ENCODE measurements at regions not wholly inside any gene's neighbourhood (a gene's known extent, or its start where the extent isn't known, plus 50 kb on each side); places are given as distances from the start of the nearest gene placed in this dataset.

GRCh38 chr18:34299828-34300227 is 75.1 kb upstream of the NOL4 start:
- no peaks in the 10 kb centered on the region for H3K4me1 ChIP-seq (ENCODE audit: control insufficient read depth, insufficient read depth, low read length)
- in situ Hi-C loops (cut with HindIII; ENCODE audit: low pct_unique_long_range_greater_than_20kb, low sequenced_read_pairs): no loop called here
- POLR2A ChIA-PET: no interaction called here
- no peaks in the 10 kb centered on the region for H3K36me3 ChIP-seq (ENCODE audit: control insufficient read depth, insufficient read depth, low read length)
- no peaks in the 10 kb centered on the region for H3K27me3 ChIP-seq (ENCODE audit: control insufficient read depth, insufficient read depth, low read length)
- ATAC-seq (no peak), DNase-seq (ENCODE audit: low read depth, low spot score) (no peak)
- TF ChIP-seq TCF7L2 (IDR thresholded peaks at IDR 0.05; ENCODE audit: low read depth, low read length): no peak
- no peak for TF ChIP-seq SIN3A (IDR thresholded peaks at IDR 0.05; ENCODE audit: borderline replicate concordance, insufficient read depth, low read depth, low read length)
- TF ChIP-seq, protein P1, sequence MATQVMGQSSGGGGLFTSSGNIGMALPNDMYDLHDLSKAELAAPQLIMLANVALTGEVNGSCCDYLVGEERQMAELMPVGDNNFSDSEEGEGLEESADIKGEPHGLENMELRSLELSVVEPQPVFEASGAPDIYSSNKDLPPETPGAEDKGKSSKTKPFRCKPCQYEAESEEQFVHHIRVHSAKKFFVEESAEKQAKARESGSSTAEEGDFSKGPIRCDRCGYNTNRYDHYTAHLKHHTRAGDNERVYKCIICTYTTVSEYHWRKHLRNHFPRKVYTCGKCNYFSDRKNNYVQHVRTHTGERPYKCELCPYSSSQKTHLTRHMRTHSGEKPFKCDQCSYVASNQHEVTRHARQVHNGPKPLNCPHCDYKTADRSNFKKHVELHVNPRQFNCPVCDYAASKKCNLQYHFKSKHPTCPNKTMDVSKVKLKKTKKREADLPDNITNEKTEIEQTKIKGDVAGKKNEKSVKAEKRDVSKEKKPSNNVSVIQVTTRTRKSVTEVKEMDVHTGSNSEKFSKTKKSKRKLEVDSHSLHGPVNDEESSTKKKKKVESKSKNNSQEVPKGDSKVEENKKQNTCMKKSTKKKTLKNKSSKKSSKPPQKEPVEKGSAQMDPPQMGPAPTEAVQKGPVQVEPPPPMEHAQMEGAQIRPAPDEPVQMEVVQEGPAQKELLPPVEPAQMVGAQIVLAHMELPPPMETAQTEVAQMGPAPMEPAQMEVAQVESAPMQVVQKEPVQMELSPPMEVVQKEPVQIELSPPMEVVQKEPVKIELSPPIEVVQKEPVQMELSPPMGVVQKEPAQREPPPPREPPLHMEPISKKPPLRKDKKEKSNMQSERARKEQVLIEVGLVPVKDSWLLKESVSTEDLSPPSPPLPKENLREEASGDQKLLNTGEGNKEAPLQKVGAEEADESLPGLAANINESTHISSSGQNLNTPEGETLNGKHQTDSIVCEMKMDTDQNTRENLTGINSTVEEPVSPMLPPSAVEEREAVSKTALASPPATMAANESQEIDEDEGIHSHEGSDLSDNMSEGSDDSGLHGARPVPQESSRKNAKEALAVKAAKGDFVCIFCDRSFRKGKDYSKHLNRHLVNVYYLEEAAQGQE (IDR thresholded peaks at IDR 0.05; ENCODE audit: insufficient read depth in 1 of 2, low read depth in 2 of 2, low read length in 1 of 2): no peak
- no peak for TF ChIP-seq POLR2AphosphoS5 (IDR thresholded peaks at IDR 0.05; ENCODE audit: low read depth, low read length)
- TF ChIP-seq CTCF (IDR thresholded peaks at IDR 0.05): no peak
- H3K9me3 ChIP-seq (ENCODE audit: control insufficient read depth, insufficient read depth, low read depth, low read length): no peaks in the 10 kb centered on the region; the same call in 1 of the 2 replicates
- intact Hi-C loops (cut with micrococcal nuclease; ENCODE audit: unreplicated experiment): loop anchor here (5.0 kb wide), 1 partner anchor 147 kb away; no protein-coding TSS in a partner anchor
- CTCF ChIA-PET: no interaction called here
- no TSS peak for BruUV-seq (replicated peaks)
- H3K27ac ChIP-seq (ENCODE audit: low read length): no peak overlapping the region
- no peak overlapping the region for H3K4me3 ChIP-seq (ENCODE audit: low read depth in 2 of 2, low read length in 2 of 2)

- in situ Hi-C loops (cut with HindIII; ENCODE audit: low pct_unique_long_range_greater_than_20kb, low sequenced_read_pairs) (no loop called here), intact Hi-C loops (cut with micrococcal nuclease; ENCODE audit: unreplicated experiment) (no loop called here)
- BruUV-seq (replicated peaks): no TSS peak
- no peak for ATAC-seq
- H3K36me3 ChIP-seq (ENCODE audit: control insufficient read depth, insufficient read depth, low read length): no peaks in the 10 kb centered on the region
- H3K4me1 ChIP-seq (ENCODE audit: control insufficient read depth, insufficient read depth, low read length): no peaks in the 10 kb centered on the region
- POLR2A ChIA-PET: no interaction called here
- no peak overlapping the region for H3K27ac ChIP-seq (ENCODE audit: low read length)
- no peak for TF ChIP-seq CTCF (IDR thresholded peaks at IDR 0.05)
- no peak for TF ChIP-seq TCF7L2 (IDR thresholded peaks at IDR 0.05; ENCODE audit: low read depth, low read length)
- TF ChIP-seq POLR2AphosphoS5 (IDR thresholded peaks at IDR 0.05; ENCODE audit: low read depth, low read length): no peak
- TF ChIP-seq SIN3A (IDR thresholded peaks at IDR 0.05; ENCODE audit: borderline replicate concordance, insufficient read depth, low read depth, low read length): no peak
- TF ChIP-seq, protein P1 (IDR thresholded peaks at IDR 0.05; ENCODE audit: insufficient read depth in 1 of 2, low read depth in 2 of 2, low read length in 1 of 2): no peak
- CTCF ChIA-PET: no interaction called here
- no peaks in the 10 kb centered on the region for H3K27me3 ChIP-seq (ENCODE audit: control insufficient read depth, insufficient read depth, low read length)
- no peak overlapping the region for H3K4me3 ChIP-seq (ENCODE audit: low read depth in 2 of 2, low read length in 2 of 2)
- H3K9me3 ChIP-seq (ENCODE audit: control insufficient read depth, insufficient read depth, low read depth, low read length): no peaks in the 10 kb centered on the region
- no peak for DNase-seq (ENCODE audit: low read depth, low spot score)
Measured at GRCh38 chr18:34311468-34311867, 86.8 kb upstream of the NOL4 start.

All from Panc1 (cell line).